NOMO-1 (cell line): ENCODE measurements at regions not wholly inside any gene's neighbourhood (a gene's known extent, or its start where the extent isn't known, plus 50 kb on each side); places are given as distances from the start of the nearest gene placed in this dataset.
"Not testable (repeated sequence)": the region's sequence is repeated elsewhere in the genome, so short reads cannot be mapped to it uniquely, and the experiment has no call there.

ENCODE experiments used
- DNase-seq, 2 experiments: peaks; one replicate each; lab custom pipeline; 2025; ENCODE audit not compliant: unreplicated experiment in 2 of 2; lab: John Stamatoyannopoulos, UW

- no peak for DNase-seq
Measured at GRCh38 chr7:20839196-20839735, 52.6 kb upstream of the SP8 start.

DNA sequence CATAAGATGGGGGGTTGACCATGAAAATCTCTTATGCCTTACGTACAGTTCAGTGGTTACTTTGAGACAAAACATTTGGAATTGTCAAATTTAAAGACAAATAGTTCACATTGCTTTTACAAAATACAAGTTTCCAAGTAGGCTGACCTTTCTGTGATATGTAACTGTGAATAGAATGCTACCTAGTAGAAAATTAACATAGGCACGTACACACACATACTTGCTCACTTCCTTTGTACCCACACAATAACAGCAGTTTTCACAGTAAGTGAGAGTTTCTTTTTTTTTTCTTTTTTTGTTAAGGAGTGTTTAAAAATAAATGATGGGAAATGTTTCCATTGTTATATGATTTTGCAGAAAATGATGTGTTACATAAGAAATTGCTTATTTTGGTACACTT, 53.3 kb upstream of the SP8 start:
- no peak for DNase-seq

DNA sequence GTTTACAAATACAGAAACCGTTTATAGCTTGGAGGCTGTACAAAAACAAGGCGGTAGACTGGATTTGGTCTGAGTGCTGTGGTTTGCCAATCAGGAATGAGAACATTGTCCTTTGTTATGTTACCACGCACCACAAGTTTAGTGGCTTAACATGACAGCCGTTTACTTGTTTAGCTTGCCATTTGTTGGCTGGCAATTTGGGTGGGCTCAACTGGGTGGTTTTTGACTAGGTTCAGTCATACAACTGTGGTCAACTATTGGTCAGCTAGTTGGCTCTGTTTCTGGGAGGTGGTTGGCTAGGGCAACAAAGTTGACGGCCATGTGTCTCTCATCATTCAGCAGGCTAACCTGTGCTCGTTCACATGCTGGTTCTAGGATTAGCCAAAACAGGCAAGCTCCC, 60.1 kb upstream of the SP8 start:
- DNase-seq = no peak

- DNase-seq = no peak
Measured at GRCh38 chr7:20858951-20859350, 72.3 kb upstream of the SP8 start.

- DNase-seq = no peak
Measured at GRCh38 chr7:20861468-20861867, 74.8 kb upstream of the SP8 start.

GRCh38 chr7:20862554-20862953, 75.9 kb upstream of the SP8 start:
- peak; percentile 75 to 83 for DNase-seq

- DNase-seq = no peak
Measured at GRCh38 chr7:20864221-20864620, 77.5 kb upstream of the SP8 start.

DNA sequence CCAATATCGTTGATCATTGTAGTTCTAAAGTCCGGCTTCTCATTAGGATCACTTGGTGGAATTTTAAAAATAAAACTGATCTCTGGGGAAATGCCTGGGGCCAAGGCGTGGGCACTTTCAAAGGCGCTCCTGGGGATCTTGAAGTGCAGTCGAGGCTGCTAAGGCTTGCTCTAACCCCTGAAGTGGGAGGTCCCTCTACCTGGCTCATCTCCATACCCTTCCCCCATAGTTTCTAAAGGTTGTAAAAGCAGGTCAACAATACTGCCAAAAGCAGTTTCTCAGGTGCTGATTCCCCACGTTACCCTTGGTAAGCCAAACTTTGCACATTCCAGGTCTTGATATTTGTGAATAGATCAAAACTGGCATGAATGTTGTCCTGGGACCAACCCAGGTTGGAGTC, 79.0 kb upstream of the SP8 start:
- DNase-seq = no peak

DNA sequence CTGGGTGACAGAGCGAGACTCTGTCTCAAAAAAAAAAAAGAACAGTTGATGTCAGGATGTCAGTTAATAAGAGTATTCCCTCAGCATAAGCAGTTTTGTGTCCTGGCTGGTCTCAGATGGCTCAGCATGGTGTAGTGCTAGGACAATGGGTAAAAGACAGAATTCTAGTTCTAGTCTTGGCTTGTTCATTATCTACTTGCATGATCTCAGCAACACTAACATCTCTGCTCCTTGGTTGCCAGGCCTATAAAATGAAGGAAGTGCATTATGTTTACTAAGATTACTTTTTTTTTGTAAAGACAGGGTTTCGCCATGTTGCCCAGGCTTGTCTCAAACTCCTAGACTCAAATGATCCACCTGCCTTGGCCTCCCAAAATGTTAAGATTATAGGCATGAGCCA, 84.3 kb upstream of the SP8 start:
- no peak for DNase-seq

GRCh38 chr7:20892776-20893175, 106.1 kb upstream of the SP8 start:
- DNase-seq = no peak

GRCh38 chr7:20894806-20895205, 108.1 kb upstream of the SP8 start:
- DNase-seq = peak in 1 of 2 experiments; percentile 29

GRCh38 chr7:20895563-20895962, 108.9 kb upstream of the SP8 start:
- peak; percentile 32 to 84 for DNase-seq

DNA sequence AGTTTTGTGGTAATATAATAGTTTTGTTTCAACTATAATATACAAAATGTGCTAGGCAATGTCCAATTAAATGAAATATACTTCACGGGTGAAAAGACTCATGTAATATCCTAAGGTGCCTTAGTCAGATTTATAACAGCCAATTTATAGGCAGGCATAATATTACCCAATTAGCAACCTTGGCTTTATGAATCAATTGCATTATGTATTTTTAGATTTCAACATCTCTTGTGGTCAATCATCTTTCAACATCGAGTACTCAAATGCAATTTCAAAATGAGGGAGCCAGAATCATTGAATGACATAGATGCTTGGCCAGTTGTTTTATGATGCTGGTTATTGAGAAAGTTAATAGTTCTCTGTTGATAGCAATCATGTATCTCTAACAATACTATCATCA, 110.3 kb upstream of the SP8 start:
- DNase-seq = peak; percentile 52 to 91

GRCh38 chr7:20906801-20907453, 120.2 kb upstream of the SP8 start:
- DNase-seq = no peak

- DNase-seq = no peak
Measured at GRCh38 chr7:20911081-20911480, 124.4 kb upstream of the SP8 start.

DNA sequence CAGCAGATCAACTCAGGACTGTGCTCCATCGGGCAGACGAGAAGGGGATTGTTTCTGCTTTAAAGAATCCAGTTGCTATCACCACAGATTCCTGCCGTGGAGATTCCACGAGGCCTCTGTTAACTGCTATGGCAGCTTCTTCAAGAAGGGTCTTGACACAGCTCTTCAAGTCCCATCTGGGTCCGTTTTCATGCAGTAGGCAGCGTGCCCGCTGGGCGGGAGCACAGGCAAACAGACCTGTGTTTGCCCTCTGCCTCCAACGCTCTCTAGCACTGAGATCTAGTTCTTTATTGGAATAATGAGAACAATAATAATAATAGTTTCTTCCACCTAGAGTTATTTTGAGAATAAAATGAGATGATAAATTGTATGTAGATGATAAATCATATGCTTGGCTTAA, 127.2 kb upstream of the SP8 start:
- no peak for DNase-seq

- DNase-seq = no peak
Measured at GRCh38 chr7:20916311-20916710, 129.6 kb upstream of the SP8 start.

DNA sequence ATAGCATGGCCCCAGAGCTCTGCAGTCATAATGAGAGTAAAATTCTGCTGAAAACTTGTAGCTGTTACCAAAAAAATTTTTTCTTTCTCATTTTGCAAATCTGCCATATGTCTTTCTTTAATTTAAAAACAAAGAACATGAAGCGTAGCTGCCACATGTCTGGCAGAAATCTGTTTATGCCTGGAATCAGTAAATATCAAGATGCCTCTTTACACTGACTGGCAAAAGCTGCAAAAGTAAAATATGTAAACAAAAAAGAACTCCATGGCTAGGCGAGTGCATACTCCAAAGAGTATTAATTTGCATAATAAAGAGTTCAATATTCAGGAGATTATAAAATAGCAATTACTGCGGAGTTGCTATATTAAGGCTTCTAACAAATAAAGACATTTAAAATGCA, 130.9 kb upstream of the SP8 start:
- no peak for DNase-seq

GRCh38 chr7:20918156-20918555, 131.5 kb upstream of the SP8 start:
- DNase-seq = no peak

GRCh38 chr7:20927178-20927577, 140.5 kb upstream of the SP8 start:
- DNase-seq = not testable (repeated sequence)

GRCh38 chr7:20927976-20928375, 141.3 kb upstream of the SP8 start:
- DNase-seq = no peak

DNA sequence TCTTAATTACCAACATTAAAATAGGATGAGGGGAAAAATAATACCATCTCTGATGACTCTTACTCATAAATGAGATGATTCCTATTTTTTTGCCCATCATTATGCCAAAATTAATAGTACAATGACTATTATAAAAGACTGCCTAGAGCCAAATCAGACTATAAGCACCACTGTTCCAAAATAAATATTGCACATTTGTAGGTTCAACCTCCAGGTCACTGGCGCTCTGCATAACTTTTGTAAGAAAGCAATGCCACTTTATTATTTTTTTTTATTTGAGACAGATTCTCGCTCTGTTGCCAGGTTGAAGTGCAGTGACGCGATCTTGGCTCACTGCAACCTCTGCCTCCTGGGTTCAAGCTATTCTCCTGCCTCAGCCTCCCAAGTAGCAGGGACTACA, 142.5 kb upstream of the SP8 start:
- no peak for DNase-seq

- no peak for DNase-seq
Measured at GRCh38 chr7:20931739-20932138, 145.1 kb upstream of the SP8 start.
